ENCODE measurements at regions not wholly inside any gene's neighbourhood (a gene's known extent, or its start where the extent isn't known, plus 50 kb on each side); places are given as distances from the start of the nearest gene placed in this dataset.

GRCh38 chr4:136369073-136369472 lies 1163.2 kb downstream of the PCDH18 start:
- no peak for TF ChIP-seq CTCF (conservative IDR thresholded peaks at IDR 0.05 in 1 of 2, IDR thresholded peaks at IDR 0.05 in 1 of 2; ENCODE audit: low read depth in 1 of 2, low read length in 2 of 2)
- no peak for TF ChIP-seq EZH2 (IDR thresholded peaks at IDR 0.05; ENCODE audit: low read length, missing control alignments)

Data from fibroblast of lung (primary cell).